OCI-LY7 (cell line): ENCODE measurements at regions not wholly inside any gene's neighbourhood (a gene's known extent, or its start where the extent isn't known, plus 50 kb on each side); places are given as distances from the start of the nearest gene placed in this dataset.

ENCODE experiments used
- EZH2phosphoT487 ChIP-seq: fragments of 200-600 bp; sonication (generic); IDR thresholded peaks from 2 replicates; pipeline ENCODE4 v1.6.1; 2018; ENCODE audit warnings: low read depth, borderline replicate concordance, mild to moderate bottlenecking, mixed run types, antibody characterized with exemption, low read length, moderate library complexity, mixed read lengths
- TF ChIP-seq, protein P1 (sequence below): fragments of 200-600 bp; sonication (generic); conservative IDR thresholded peaks from 2 replicates; pipeline ENCODE4 v1.5.1; 2014; ENCODE audit warnings: mild to moderate bottlenecking, antibody characterized with exemption, low read length, moderate library complexity, mixed read lengths

DNA sequence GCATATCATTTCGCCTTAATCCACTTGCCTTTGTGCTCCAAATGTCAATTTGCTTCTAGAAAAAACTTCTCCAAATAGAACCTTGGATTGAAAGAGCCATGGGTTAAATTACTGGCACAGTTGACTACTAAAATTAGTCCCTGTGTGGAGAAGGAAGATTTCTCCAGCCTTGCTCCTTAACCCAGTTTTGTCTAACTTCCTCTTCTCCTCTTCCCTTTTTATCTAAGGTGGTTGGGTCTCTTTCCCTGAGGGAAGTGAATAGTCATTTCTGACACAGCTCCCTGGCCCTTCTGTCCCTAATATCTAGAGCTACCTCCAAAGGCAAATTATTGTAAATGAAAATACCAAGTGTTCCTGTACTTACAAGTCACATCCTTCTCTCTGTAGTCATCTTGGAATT, 527.9 kb upstream of the TBL1XR1 start:
- TF ChIP-seq, protein P1, sequence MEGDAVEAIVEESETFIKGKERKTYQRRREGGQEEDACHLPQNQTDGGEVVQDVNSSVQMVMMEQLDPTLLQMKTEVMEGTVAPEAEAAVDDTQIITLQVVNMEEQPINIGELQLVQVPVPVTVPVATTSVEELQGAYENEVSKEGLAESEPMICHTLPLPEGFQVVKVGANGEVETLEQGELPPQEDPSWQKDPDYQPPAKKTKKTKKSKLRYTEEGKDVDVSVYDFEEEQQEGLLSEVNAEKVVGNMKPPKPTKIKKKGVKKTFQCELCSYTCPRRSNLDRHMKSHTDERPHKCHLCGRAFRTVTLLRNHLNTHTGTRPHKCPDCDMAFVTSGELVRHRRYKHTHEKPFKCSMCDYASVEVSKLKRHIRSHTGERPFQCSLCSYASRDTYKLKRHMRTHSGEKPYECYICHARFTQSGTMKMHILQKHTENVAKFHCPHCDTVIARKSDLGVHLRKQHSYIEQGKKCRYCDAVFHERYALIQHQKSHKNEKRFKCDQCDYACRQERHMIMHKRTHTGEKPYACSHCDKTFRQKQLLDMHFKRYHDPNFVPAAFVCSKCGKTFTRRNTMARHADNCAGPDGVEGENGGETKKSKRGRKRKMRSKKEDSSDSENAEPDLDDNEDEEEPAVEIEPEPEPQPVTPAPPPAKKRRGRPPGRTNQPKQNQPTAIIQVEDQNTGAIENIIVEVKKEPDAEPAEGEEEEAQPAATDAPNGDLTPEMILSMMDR = no peak
- TF ChIP-seq EZH2phosphoT487 = no peak
